ENCODE measurements at regions not wholly inside any gene's neighbourhood (a gene's known extent, or its start where the extent isn't known, plus 50 kb on each side); places are given as distances from the start of the nearest gene placed in this dataset.

- H3K27ac ChIP-seq (ENCODE audit: low read depth, low read length) = no peak overlapping the region
- H3K36me3 ChIP-seq (ENCODE audit: control insufficient read depth in 5 of 5, insufficient read depth in 5 of 5, low read length in 5 of 5) = no peaks in the 10 kb centered on the region
- peaks cover 0 to 3% (median 0%) of the 10 kb centered on the region in 5 donors for H3K9me3 ChIP-seq (ENCODE audit: control insufficient read depth in 5 of 5, low read length in 5 of 5)
- H3K27me3 ChIP-seq (ENCODE audit: control insufficient read depth in 5 of 5, insufficient read depth in 4 of 5, low read length in 5 of 5) = no peaks in the 10 kb centered on the region
- peaks cover 0 to 3% (median 0%) of the 10 kb centered on the region in 5 donors for H3K4me1 ChIP-seq (ENCODE audit: control insufficient read depth in 5 of 5, insufficient read depth in 5 of 5, low read length in 5 of 5)
- no peak overlapping the region for H3K9ac ChIP-seq (ENCODE audit: low read length in 5 of 5)
- no peak overlapping the region for H3K4me3 ChIP-seq (ENCODE audit: low read depth in 1 of 5, low read length in 5 of 5)
These were observed 256.8 kb upstream of the RARB start for GRCh38 chr3:25171118-25171807.

GRCh38 chr3:25171897-25172296 lies 256.2 kb upstream of the RARB start:
- H3K9me3 ChIP-seq (ENCODE audit: control insufficient read depth in 5 of 5, low read length in 5 of 5) = peaks cover 0 to 3% (median 0%) of the 10 kb centered on the region in 5 donors
- no peak overlapping the region for H3K4me3 ChIP-seq (ENCODE audit: low read depth in 1 of 5, low read length in 5 of 5)
- no peak overlapping the region for H3K27ac ChIP-seq (ENCODE audit: low read depth, low read length)
- no peak overlapping the region for H3K9ac ChIP-seq (ENCODE audit: low read length in 5 of 5)
- H3K27me3 ChIP-seq (ENCODE audit: control insufficient read depth in 5 of 5, insufficient read depth in 4 of 5, low read length in 5 of 5) = no peaks in the 10 kb centered on the region
- H3K4me1 ChIP-seq (ENCODE audit: control insufficient read depth in 5 of 5, insufficient read depth in 5 of 5, low read length in 5 of 5) = peaks cover 0 to 3% (median 0%) of the 10 kb centered on the region in 5 donors
- no peaks in the 10 kb centered on the region for H3K36me3 ChIP-seq (ENCODE audit: control insufficient read depth in 5 of 5, insufficient read depth in 5 of 5, low read length in 5 of 5)

- Histone ChIP-seq H3K27me3 (ENCODE audit: control insufficient read depth in 5 of 5, insufficient read depth in 4 of 5, low read length in 5 of 5) (no peaks in the 10 kb centered on the region), H3K27ac (ENCODE audit: low read depth, low read length) (no peak overlapping the region), H3K36me3 (ENCODE audit: control insufficient read depth in 5 of 5, insufficient read depth in 5 of 5, low read length in 5 of 5) (no peaks in the 10 kb centered on the region), H3K9me3 (ENCODE audit: control insufficient read depth in 5 of 5, low read length in 5 of 5) (peaks cover 0 to 3% (median 0%) of the 10 kb centered on the region in 5 donors), H3K4me3 (ENCODE audit: low read depth in 1 of 5, low read length in 5 of 5) (no peak overlapping the region), H3K4me1 (ENCODE audit: control insufficient read depth in 5 of 5, insufficient read depth in 5 of 5, low read length in 5 of 5) (peaks cover 0 to 3% (median 0%) of the 10 kb centered on the region in 5 donors), H3K9ac (ENCODE audit: low read length in 5 of 5) (no peak overlapping the region)
These were observed 254.5 kb upstream of the RARB start for GRCh38 chr3:25173606-25174005.

GRCh38 chr3:25174251-25174650 lies 253.8 kb upstream of the RARB start:
- no peaks in the 10 kb centered on the region for H3K9me3 ChIP-seq (ENCODE audit: control insufficient read depth in 5 of 5, low read length in 5 of 5)
- no peaks in the 10 kb centered on the region for H3K36me3 ChIP-seq (ENCODE audit: control insufficient read depth in 5 of 5, insufficient read depth in 5 of 5, low read length in 5 of 5)
- peaks cover 0 to 3% (median 0%) of the 10 kb centered on the region in 5 donors for H3K4me1 ChIP-seq (ENCODE audit: control insufficient read depth in 5 of 5, insufficient read depth in 5 of 5, low read length in 5 of 5)
- no peak overlapping the region for H3K27ac ChIP-seq (ENCODE audit: low read depth, low read length)
- H3K9ac ChIP-seq (ENCODE audit: low read length in 5 of 5) = no peak overlapping the region
- no peaks in the 10 kb centered on the region for H3K27me3 ChIP-seq (ENCODE audit: control insufficient read depth in 5 of 5, insufficient read depth in 4 of 5, low read length in 5 of 5)
- no peak overlapping the region for H3K4me3 ChIP-seq (ENCODE audit: low read depth in 1 of 5, low read length in 5 of 5)

- H3K36me3 ChIP-seq (ENCODE audit: control insufficient read depth in 5 of 5, insufficient read depth in 5 of 5, low read length in 5 of 5) = no peaks in the 10 kb centered on the region
- no peak overlapping the region for H3K9ac ChIP-seq (ENCODE audit: low read length in 5 of 5)
- H3K9me3 ChIP-seq (ENCODE audit: control insufficient read depth in 5 of 5, low read length in 5 of 5) = no peaks in the 10 kb centered on the region
- no peaks in the 10 kb centered on the region for H3K27me3 ChIP-seq (ENCODE audit: control insufficient read depth in 5 of 5, insufficient read depth in 4 of 5, low read length in 5 of 5)
- no peak overlapping the region for H3K4me3 ChIP-seq (ENCODE audit: low read depth in 1 of 5, low read length in 5 of 5)
- H3K4me1 ChIP-seq (ENCODE audit: control insufficient read depth in 5 of 5, insufficient read depth in 5 of 5, low read length in 5 of 5) = no peaks in the 10 kb centered on the region
- H3K27ac ChIP-seq (ENCODE audit: low read depth, low read length) = no peak overlapping the region
These were observed 251.0 kb upstream of the RARB start for GRCh38 chr3:25177041-25177440.

- no peak overlapping the region for H3K9ac ChIP-seq (ENCODE audit: low read length in 5 of 5)
- no peak overlapping the region for H3K27ac ChIP-seq (ENCODE audit: low read depth, low read length)
- H3K4me3 ChIP-seq (ENCODE audit: low read depth in 1 of 5, low read length in 5 of 5) = no peak overlapping the region
- H3K27me3 ChIP-seq (ENCODE audit: control insufficient read depth in 5 of 5, insufficient read depth in 4 of 5, low read length in 5 of 5) = no peaks in the 10 kb centered on the region
- no peaks in the 10 kb centered on the region for H3K4me1 ChIP-seq (ENCODE audit: control insufficient read depth in 5 of 5, insufficient read depth in 5 of 5, low read length in 5 of 5)
- H3K9me3 ChIP-seq (ENCODE audit: control insufficient read depth in 5 of 5, low read length in 5 of 5) = no peaks in the 10 kb centered on the region
- no peaks in the 10 kb centered on the region for H3K36me3 ChIP-seq (ENCODE audit: control insufficient read depth in 5 of 5, insufficient read depth in 5 of 5, low read length in 5 of 5)
These were observed 249.4 kb upstream of the RARB start for GRCh38 chr3:25178672-25179071.

GRCh38 chr3:25181096-25181495 lies 247.0 kb upstream of the RARB start:
- Histone ChIP-seq H3K27me3 (ENCODE audit: control insufficient read depth in 5 of 5, insufficient read depth in 4 of 5, low read length in 5 of 5) (no peaks in the 10 kb centered on the region), H3K4me3 (ENCODE audit: low read depth in 1 of 5, low read length in 5 of 5) (no peak overlapping the region), H3K4me1 (ENCODE audit: control insufficient read depth in 5 of 5, insufficient read depth in 5 of 5, low read length in 5 of 5) (no peaks in the 10 kb centered on the region), H3K27ac (ENCODE audit: low read depth, low read length) (no peak overlapping the region), H3K36me3 (ENCODE audit: control insufficient read depth in 5 of 5, insufficient read depth in 5 of 5, low read length in 5 of 5) (no peaks in the 10 kb centered on the region), H3K9me3 (ENCODE audit: control insufficient read depth in 5 of 5, low read length in 5 of 5) (no peaks in the 10 kb centered on the region), H3K9ac (ENCODE audit: low read length in 5 of 5) (no peak overlapping the region)

- Histone ChIP-seq H3K9ac (ENCODE audit: low read length in 5 of 5) (no peak overlapping the region), H3K27me3 (ENCODE audit: control insufficient read depth in 5 of 5, insufficient read depth in 4 of 5, low read length in 5 of 5) (no peaks in the 10 kb centered on the region), H3K9me3 (ENCODE audit: control insufficient read depth in 5 of 5, low read length in 5 of 5) (no peaks in the 10 kb centered on the region), H3K36me3 (ENCODE audit: control insufficient read depth in 5 of 5, insufficient read depth in 5 of 5, low read length in 5 of 5) (no peaks in the 10 kb centered on the region), H3K27ac (ENCODE audit: low read depth, low read length) (no peak overlapping the region), H3K4me3 (ENCODE audit: low read depth in 1 of 5, low read length in 5 of 5) (no peak overlapping the region), H3K4me1 (ENCODE audit: control insufficient read depth in 5 of 5, insufficient read depth in 5 of 5, low read length in 5 of 5) (no peaks in the 10 kb centered on the region)
These were observed 245.3 kb upstream of the RARB start for GRCh38 chr3:25182794-25183193.

GRCh38 chr3:25184641-25185250 lies 243.3 kb upstream of the RARB start:
- no peaks in the 10 kb centered on the region for H3K36me3 ChIP-seq (ENCODE audit: control insufficient read depth in 5 of 5, insufficient read depth in 5 of 5, low read length in 5 of 5)
- H3K4me1 ChIP-seq (ENCODE audit: control insufficient read depth in 5 of 5, insufficient read depth in 5 of 5, low read length in 5 of 5) = no peaks in the 10 kb centered on the region
- no peak overlapping the region for H3K27ac ChIP-seq (ENCODE audit: low read depth, low read length)
- H3K9me3 ChIP-seq (ENCODE audit: control insufficient read depth in 5 of 5, low read length in 5 of 5) = no peaks in the 10 kb centered on the region
- H3K9ac ChIP-seq (ENCODE audit: low read length in 5 of 5) = no peak overlapping the region
- H3K4me3 ChIP-seq (ENCODE audit: low read depth in 1 of 5, low read length in 5 of 5) = no peak overlapping the region
- no peaks in the 10 kb centered on the region for H3K27me3 ChIP-seq (ENCODE audit: control insufficient read depth in 5 of 5, insufficient read depth in 4 of 5, low read length in 5 of 5)

GRCh38 chr3:25191673-25192072 lies 236.4 kb upstream of the RARB start:
- Histone ChIP-seq H3K4me1 (ENCODE audit: control insufficient read depth in 5 of 5, insufficient read depth in 5 of 5, low read length in 5 of 5) (no peaks in the 10 kb centered on the region), H3K27me3 (ENCODE audit: control insufficient read depth in 5 of 5, insufficient read depth in 4 of 5, low read length in 5 of 5) (no peaks in the 10 kb centered on the region), H3K4me3 (ENCODE audit: low read depth in 1 of 5, low read length in 5 of 5) (no peak overlapping the region), H3K9ac (ENCODE audit: low read length in 5 of 5) (no peak overlapping the region), H3K9me3 (ENCODE audit: control insufficient read depth in 5 of 5, low read length in 5 of 5) (no peaks in the 10 kb centered on the region), H3K27ac (ENCODE audit: low read depth, low read length) (no peak overlapping the region), H3K36me3 (ENCODE audit: control insufficient read depth in 5 of 5, insufficient read depth in 5 of 5, low read length in 5 of 5) (no peaks in the 10 kb centered on the region)
